ENCODE measurements at regions not wholly inside any gene's neighbourhood (a gene's known extent, or its start where the extent isn't known, plus 50 kb on each side); places are given as distances from the start of the nearest gene placed in this dataset.

DNA sequence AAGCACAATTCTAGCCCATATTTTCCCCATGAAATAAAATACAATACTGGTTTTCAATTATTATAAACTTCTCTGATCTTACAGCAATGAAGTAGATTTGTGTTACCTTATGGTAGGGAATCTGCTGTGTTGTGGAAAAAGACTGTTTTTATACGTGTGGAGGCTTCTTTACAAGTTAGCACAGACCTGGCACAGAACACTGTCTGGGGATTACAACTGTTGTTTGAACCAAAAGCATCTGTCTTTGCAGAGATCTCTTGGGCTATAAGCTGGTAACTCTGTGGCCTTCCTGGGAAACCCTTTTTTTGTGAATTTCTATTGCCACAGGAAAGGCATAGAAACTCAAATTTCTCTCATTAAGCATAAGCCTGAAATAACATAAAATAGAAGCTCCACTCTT lies 581.9 kb downstream of the TUSC7 start:
- TF ChIP-seq, protein P1, sequence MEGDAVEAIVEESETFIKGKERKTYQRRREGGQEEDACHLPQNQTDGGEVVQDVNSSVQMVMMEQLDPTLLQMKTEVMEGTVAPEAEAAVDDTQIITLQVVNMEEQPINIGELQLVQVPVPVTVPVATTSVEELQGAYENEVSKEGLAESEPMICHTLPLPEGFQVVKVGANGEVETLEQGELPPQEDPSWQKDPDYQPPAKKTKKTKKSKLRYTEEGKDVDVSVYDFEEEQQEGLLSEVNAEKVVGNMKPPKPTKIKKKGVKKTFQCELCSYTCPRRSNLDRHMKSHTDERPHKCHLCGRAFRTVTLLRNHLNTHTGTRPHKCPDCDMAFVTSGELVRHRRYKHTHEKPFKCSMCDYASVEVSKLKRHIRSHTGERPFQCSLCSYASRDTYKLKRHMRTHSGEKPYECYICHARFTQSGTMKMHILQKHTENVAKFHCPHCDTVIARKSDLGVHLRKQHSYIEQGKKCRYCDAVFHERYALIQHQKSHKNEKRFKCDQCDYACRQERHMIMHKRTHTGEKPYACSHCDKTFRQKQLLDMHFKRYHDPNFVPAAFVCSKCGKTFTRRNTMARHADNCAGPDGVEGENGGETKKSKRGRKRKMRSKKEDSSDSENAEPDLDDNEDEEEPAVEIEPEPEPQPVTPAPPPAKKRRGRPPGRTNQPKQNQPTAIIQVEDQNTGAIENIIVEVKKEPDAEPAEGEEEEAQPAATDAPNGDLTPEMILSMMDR (IDR thresholded peaks at IDR 0.05): no peak
- TF ChIP-seq POLR2A (IDR thresholded peaks at IDR 0.05): no peak

All from prostate gland (tissue), 2 donors.